Gastrocnemius medialis (tissue), 4 donors: ENCODE measurements at regions not wholly inside any gene's neighbourhood (a gene's known extent, or its start where the extent isn't known, plus 50 kb on each side); places are given as distances from the start of the nearest gene placed in this dataset.

Source experiments
- CTCF ChIP-seq, 5 experiments: fragments of 450-650 bp in 3 of 5; fragments of 200-600 bp in 2 of 5; sonication (generic) in 2 of 5; IDR thresholded peaks in 4 of 5; conservative IDR thresholded peaks in 1 of 5; 1 replicate in 4 of 5; 2 replicates in 1 of 5; pipeline ENCODE4 v1.5.1; 2016 to 2019; ENCODE audit warnings: antibody characterized with exemption in 5 of 5, mild to moderate bottlenecking in 3 of 5, moderate library complexity in 3 of 5
- POLR2A ChIP-seq, 2 donors: fragments of 450-650 bp; IDR thresholded peaks; one replicate each; pipeline ENCODE4 v1.6.1; 2017; ENCODE audit warnings: antibody characterized with exemption in 2 of 2, mild to moderate bottlenecking in 2 of 2, moderate library complexity in 2 of 2

- TF ChIP-seq POLR2A (IDR thresholded peaks at IDR 0.05), result no peak
- no peak for TF ChIP-seq CTCF (IDR thresholded peaks at IDR 0.05 in 4 of 5, conservative IDR thresholded peaks at IDR 0.05 in 1 of 5)
Measured at GRCh38 chr5:89900346-89900745, 509.2 kb downstream of the CETN3 start.
